Adrenal gland (tissue), 5 donors: ENCODE measurements at regions not wholly inside any gene's neighbourhood (a gene's known extent, or its start where the extent isn't known, plus 50 kb on each side); places are given as distances from the start of the nearest gene placed in this dataset.

Experiments
- CTCF ChIP-seq, 6 experiments: fragments of 450-650 bp in 4 of 6; fragments of 200-600 bp in 2 of 6; sonication (generic) in 1 of 6; IDR thresholded peaks; 1 replicate in 5 of 6; 2 replicates in 1 of 6; pipeline versions ENCODE4 v1.5.1 to v1.8.0; 2016 to 2021; ENCODE audit warnings: antibody characterized with exemption in 6 of 6, mild to moderate bottlenecking in 2 of 6, moderate library complexity in 1 of 6
- POLR2A ChIP-seq, 2 donors: fragments of 450-650 bp; IDR thresholded peaks; one replicate each; pipeline ENCODE4 v1.6.1; 2017; ENCODE audit warnings: antibody characterized with exemption in 2 of 2, mild to moderate bottlenecking in 2 of 2, moderate library complexity in 1 of 2
- donor health status: DM: no; HTN: no; CAD: no.

GRCh38 chrX:43317378-43317777 is 338.7 kb upstream of the MAOA start:
- TF ChIP-seq CTCF (IDR thresholded peaks at IDR 0.05) = no peak
- no peak for TF ChIP-seq POLR2A (IDR thresholded peaks at IDR 0.05)
